Sigmoid colon (tissue), 4 donors: ENCODE measurements at regions not wholly inside any gene's neighbourhood (a gene's known extent, or its start where the extent isn't known, plus 50 kb on each side); places are given as distances from the start of the nearest gene placed in this dataset.

Source experiments
- EP300 ChIP-seq, 4 donors: sonication (generic); formaldehyde crosslinking; IDR thresholded peaks; one replicate each; pipeline ENCODE4 v1.6.1; 2017; ENCODE audit warnings: antibody characterized with exemption in 4 of 4
- POLR2A ChIP-seq, 2 donors: fragments of 450-650 bp; IDR thresholded peaks; one replicate each; pipeline ENCODE4 v1.6.1; 2016; ENCODE audit warnings: antibody characterized with exemption in 2 of 2, mild to moderate bottlenecking in 2 of 2, moderate library complexity in 2 of 2
- POLR2AphosphoS5 ChIP-seq, 4 donors: sonication (generic); formaldehyde crosslinking; IDR thresholded peaks; one replicate each; pipeline ENCODE4 v1.6.1; 2017; ENCODE audit warnings: antibody characterized with exemption in 4 of 4
- TF ChIP-seq, protein P1 (sequence below), 4 experiments: fragments of 450-650 bp in 3 of 4; fragments of 200-600 bp in 1 of 4; IDR thresholded peaks; one replicate each; pipeline ENCODE4 v1.5.1; 2016 to 2019; ENCODE audit warnings: antibody characterized with exemption in 4 of 4, mild to moderate bottlenecking in 3 of 4, moderate library complexity in 2 of 4

- TF ChIP-seq POLR2A (IDR thresholded peaks at IDR 0.05) (no peak), POLR2AphosphoS5 (IDR thresholded peaks at IDR 0.05) (no peak), EP300 (IDR thresholded peaks at IDR 0.05) (no peak)
- TF ChIP-seq, protein P1, sequence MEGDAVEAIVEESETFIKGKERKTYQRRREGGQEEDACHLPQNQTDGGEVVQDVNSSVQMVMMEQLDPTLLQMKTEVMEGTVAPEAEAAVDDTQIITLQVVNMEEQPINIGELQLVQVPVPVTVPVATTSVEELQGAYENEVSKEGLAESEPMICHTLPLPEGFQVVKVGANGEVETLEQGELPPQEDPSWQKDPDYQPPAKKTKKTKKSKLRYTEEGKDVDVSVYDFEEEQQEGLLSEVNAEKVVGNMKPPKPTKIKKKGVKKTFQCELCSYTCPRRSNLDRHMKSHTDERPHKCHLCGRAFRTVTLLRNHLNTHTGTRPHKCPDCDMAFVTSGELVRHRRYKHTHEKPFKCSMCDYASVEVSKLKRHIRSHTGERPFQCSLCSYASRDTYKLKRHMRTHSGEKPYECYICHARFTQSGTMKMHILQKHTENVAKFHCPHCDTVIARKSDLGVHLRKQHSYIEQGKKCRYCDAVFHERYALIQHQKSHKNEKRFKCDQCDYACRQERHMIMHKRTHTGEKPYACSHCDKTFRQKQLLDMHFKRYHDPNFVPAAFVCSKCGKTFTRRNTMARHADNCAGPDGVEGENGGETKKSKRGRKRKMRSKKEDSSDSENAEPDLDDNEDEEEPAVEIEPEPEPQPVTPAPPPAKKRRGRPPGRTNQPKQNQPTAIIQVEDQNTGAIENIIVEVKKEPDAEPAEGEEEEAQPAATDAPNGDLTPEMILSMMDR (IDR thresholded peaks at IDR 0.05) = no peak
Measured at GRCh38 chr4:27191592-27191991, 331.0 kb downstream of the STIM2 start.
